GM12872 (cell line): ENCODE measurements at regions not wholly inside any gene's neighbourhood (a gene's known extent, or its start where the extent isn't known, plus 50 kb on each side); places are given as distances from the start of the nearest gene placed in this dataset.

Experiments
- CTCF ChIP-seq: IDR thresholded peaks from 3 replicates; pipeline ENCODE4 v1.5.1; 2011; ENCODE audit warnings: low read depth, mild to moderate bottlenecking, low read length, moderate library complexity; ENCODE audit not compliant: insufficient read depth

GRCh38 chr3:28673446-28673845 is 324.8 kb upstream of the AZI2 start:
- no peak for TF ChIP-seq CTCF

- TF ChIP-seq CTCF = no peak
Measured at GRCh38 chr3:28674212-28674611, 325.6 kb upstream of the AZI2 start.

GRCh38 chr3:28677581-28677980 is 329.0 kb upstream of the AZI2 start:
- TF ChIP-seq CTCF = no peak

GRCh38 chr3:28678086-28678485 is 329.5 kb upstream of the AZI2 start:
- TF ChIP-seq CTCF = no peak

GRCh38 chr3:28680050-28680449 is 331.4 kb upstream of the AZI2 start:
- no peak for TF ChIP-seq CTCF

- no peak for TF ChIP-seq CTCF
Measured at GRCh38 chr3:28682121-28682520, 333.5 kb upstream of the AZI2 start.

GRCh38 chr3:28690176-28690575 is 341.6 kb upstream of the AZI2 start:
- TF ChIP-seq CTCF = no peak

- no peak for TF ChIP-seq CTCF
Measured at GRCh38 chr3:28698706-28699105, 350.1 kb upstream of the AZI2 start.
